Right lobe of liver (tissue), 6 donors: ENCODE measurements at regions not wholly inside any gene's neighbourhood (a gene's known extent, or its start where the extent isn't known, plus 50 kb on each side); places are given as distances from the start of the nearest gene placed in this dataset.

Experiments used
- ATAC-seq, 4 donors: fragments of 200-7000 bp; cut with Tn5 transposase; one replicate each; pipeline ENCODE4 v1.9.1; 2020; ENCODE audit warnings: mild to moderate bottlenecking in 4 of 4, moderate library complexity in 4 of 4
- DNase-seq, 3 donors: peaks; one replicate each; pipeline ENCODE4 v3.0.0-alpha.2; 2020
- H3K27ac ChIP-seq, 3 donors: fragments of 200-600 bp; one replicate each; pipeline ENCODE4 v1.8.0; 2022
- H3K27me3 ChIP-seq, 2 donors: fragments of 200-600 bp; one replicate each; pipeline ENCODE4 v1.8.0; 2022
- H3K36me3 ChIP-seq, 4 donors: fragments of 200-600 bp; sonication (generic) in 1 of 4; one replicate each; pipeline versions ENCODE4 v1.5.1 to v1.8.0; 2017 to 2022; ENCODE audit warnings: control low read depth in 1 of 4
- H3K4me1 ChIP-seq, 4 donors: fragments of 200-600 bp; sonication (generic) in 1 of 4; one replicate each; pipeline versions ENCODE4 v1.5.1 to v1.8.0; 2017 to 2022; ENCODE audit warnings: control low read depth in 1 of 4
- H3K4me3 ChIP-seq, 3 donors: fragments of 200-600 bp; one replicate each; pipeline ENCODE4 v1.8.0; 2022
- H3K9me3 ChIP-seq, 4 donors: fragments of 200-600 bp; sonication (generic) in 1 of 4; one replicate each; pipeline versions ENCODE4 v1.5.1 to v1.8.0; 2017 to 2022; ENCODE audit warnings: control low read depth in 1 of 4
- POLR2A ChIP-seq: fragments of 450-650 bp; IDR thresholded peaks from one replicate; pipeline ENCODE4 v1.6.1; 2017; ENCODE audit warnings: antibody characterized with exemption, mild to moderate bottlenecking
- WGBS: methylation state at CpG from one replicate; pipeline ENCODE4 v1.1.6; 2018; ENCODE audit warnings: low coverage, low lambda C conversion rate; ENCODE audit not compliant: insufficient coverage; ENCODE audit errors: missing lambda C conversion rate; 5-methylcytosine and 5-hydroxymethylcytosine counted together
- intact Hi-C, 2 donors: fragments of 100-400 bp; cut with DNase I; formaldehyde crosslinking; loops; one replicate each; pipeline versions ENCODE4 v1.11.2 to v1.14.1; 2022
- TF ChIP-seq, protein P1 (sequence below), 4 donors: fragments of 200-600 bp in 3 of 4; fragments of 450-650 bp in 1 of 4; IDR thresholded peaks; one replicate each; pipeline versions ENCODE4 v1.5.1 to v1.8.0; 2016 to 2022; ENCODE audit warnings: antibody characterized with exemption in 4 of 4, mild to moderate bottlenecking in 2 of 4
- donor health status: DM: no; HTN: yes; CAD: no.
- donor health status: DM: no; HTN: no; CAD: no.
- donor health status: DM: no; HTN: no; CAD: no.
- donor health status: DM: no; HTN: yes; CAD: no.
- donor health status: DM: no; HTN: yes; CAD: no.

GRCh38 chr3:69443457-69443920 lies 57.6 kb upstream of the FRMD4B start:
- DNase-seq (no peak), ATAC-seq (no peak)
- TF ChIP-seq POLR2A: no peak
- TF ChIP-seq, protein P1, sequence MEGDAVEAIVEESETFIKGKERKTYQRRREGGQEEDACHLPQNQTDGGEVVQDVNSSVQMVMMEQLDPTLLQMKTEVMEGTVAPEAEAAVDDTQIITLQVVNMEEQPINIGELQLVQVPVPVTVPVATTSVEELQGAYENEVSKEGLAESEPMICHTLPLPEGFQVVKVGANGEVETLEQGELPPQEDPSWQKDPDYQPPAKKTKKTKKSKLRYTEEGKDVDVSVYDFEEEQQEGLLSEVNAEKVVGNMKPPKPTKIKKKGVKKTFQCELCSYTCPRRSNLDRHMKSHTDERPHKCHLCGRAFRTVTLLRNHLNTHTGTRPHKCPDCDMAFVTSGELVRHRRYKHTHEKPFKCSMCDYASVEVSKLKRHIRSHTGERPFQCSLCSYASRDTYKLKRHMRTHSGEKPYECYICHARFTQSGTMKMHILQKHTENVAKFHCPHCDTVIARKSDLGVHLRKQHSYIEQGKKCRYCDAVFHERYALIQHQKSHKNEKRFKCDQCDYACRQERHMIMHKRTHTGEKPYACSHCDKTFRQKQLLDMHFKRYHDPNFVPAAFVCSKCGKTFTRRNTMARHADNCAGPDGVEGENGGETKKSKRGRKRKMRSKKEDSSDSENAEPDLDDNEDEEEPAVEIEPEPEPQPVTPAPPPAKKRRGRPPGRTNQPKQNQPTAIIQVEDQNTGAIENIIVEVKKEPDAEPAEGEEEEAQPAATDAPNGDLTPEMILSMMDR (IDR thresholded peaks at IDR 0.05): no peak
- no peaks in the 10 kb centered on the region for H3K36me3 ChIP-seq
- no peaks in the 10 kb centered on the region for H3K27me3 ChIP-seq
- H3K4me3 ChIP-seq: no peak overlapping the region
- intact Hi-C loops: no loop called here
- no peaks in the 10 kb centered on the region for H3K9me3 ChIP-seq
- no peak overlapping the region for H3K27ac ChIP-seq
- peaks cover 0 to 3% (median 0%) of the 10 kb centered on the region in 4 donors for H3K4me1 ChIP-seq

- Histone ChIP-seq H3K27ac (no peak overlapping the region), H3K9me3 (no peaks in the 10 kb centered on the region), H3K4me3 (no peak overlapping the region), H3K27me3 (no peaks in the 10 kb centered on the region), H3K36me3 (no peaks in the 10 kb centered on the region), H3K4me1 (peaks cover 0 to 3% (median 0%) of the 10 kb centered on the region in 4 donors)
- TF ChIP-seq POLR2A: no peak
- TF ChIP-seq, protein P1 (IDR thresholded peaks at IDR 0.05): no peak
- intact Hi-C loops: no loop called here
- ATAC-seq: no peak
- DNase-seq: no peak
- 70% methylated on average over 2 of the region's 2 CpGs for WGBS
Observed at GRCh38 chr3:69442771-69443311, 57.0 kb upstream of the FRMD4B start.

GRCh38 chr3:69441732-69442131 lies 55.8 kb upstream of the FRMD4B start:
- ATAC-seq (no peak), DNase-seq (no peak)
- intact Hi-C loops: no loop called here
- Histone ChIP-seq H3K27ac (no peak overlapping the region), H3K36me3 (no peaks in the 10 kb centered on the region), H3K4me1 (peaks cover 0 to 3% (median 0%) of the 10 kb centered on the region in 4 donors), H3K27me3 (no peaks in the 10 kb centered on the region), H3K9me3 (no peaks in the 10 kb centered on the region), H3K4me3 (no peak overlapping the region)
- 51% methylated on average over 2 of the region's 2 CpGs for WGBS
- TF ChIP-seq, protein P1 (IDR thresholded peaks at IDR 0.05): no peak
- TF ChIP-seq POLR2A: no peak

DNA sequence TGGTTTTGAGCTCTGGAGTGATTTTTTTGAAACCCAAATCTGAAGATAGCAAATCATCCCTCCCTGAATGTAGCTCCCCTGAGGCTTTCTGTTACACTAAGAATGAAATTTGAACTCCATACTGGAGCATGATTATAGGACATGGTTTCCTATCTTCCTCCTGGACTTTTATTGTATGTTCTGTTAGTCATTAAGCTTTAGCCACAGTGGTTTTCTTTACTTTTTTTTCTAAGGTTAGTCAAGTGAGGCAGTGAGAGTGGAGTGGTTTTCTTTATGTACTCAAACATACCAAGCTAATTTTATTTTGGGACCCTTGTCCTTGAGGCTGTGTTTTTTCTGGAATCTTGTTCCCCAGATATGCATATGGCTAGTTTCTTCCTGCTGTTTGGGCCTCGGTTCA lies 55.2 kb upstream of the FRMD4B start:
- TF ChIP-seq POLR2A: no peak
- TF ChIP-seq, protein P1 (IDR thresholded peaks at IDR 0.05): no peak
- peaks cover 0 to 3% (median 0%) of the 10 kb centered on the region in 4 donors for H3K4me1 ChIP-seq
- no peak overlapping the region for H3K27ac ChIP-seq
- 71% methylated on average over 1 of the region's 1 CpG for WGBS
- ATAC-seq (no peak), DNase-seq (no peak)
- no peaks in the 10 kb centered on the region for H3K27me3 ChIP-seq
- H3K36me3 ChIP-seq: no peaks in the 10 kb centered on the region
- intact Hi-C loops: no loop called here
- no peak overlapping the region for H3K4me3 ChIP-seq
- H3K9me3 ChIP-seq: no peaks in the 10 kb centered on the region
